GM23338 (cell line): ENCODE measurements at regions not wholly inside any gene's neighbourhood (a gene's known extent, or its start where the extent isn't known, plus 50 kb on each side); places are given as distances from the start of the nearest gene placed in this dataset.

Source experiments
- ATAC-seq: fragments of 200-7000 bp; cut with Tn5 transposase; 3 replicates; pipeline ENCODE4 v1.9.1; 2020
- DNase-seq: peaks from one replicate; pipeline ENCODE4 v3.0.0-alpha.2; 2015; ENCODE audit warnings: low spot score
- H2AFZ ChIP-seq: fragments of 200-600 bp; sonication (generic); 2 replicates; pipeline ENCODE4 v1.8.0; 2016; ENCODE audit warnings: antibody characterized with exemption, mild to moderate bottlenecking, moderate library complexity
- H3F3A ChIP-seq: fragments of 200-600 bp; sonication (generic); replicated peaks from 2 replicates; pipeline ENCODE4 v1.8.0; 2017; ENCODE audit warnings: antibody characterized with exemption, mixed run types, low read depth
- H3K27ac ChIP-seq: fragments of 200-600 bp; sonication (generic); 2 replicates; pipeline ENCODE4 v1.6.1; 2016; ENCODE audit warnings: low read depth
- H3K27me3 ChIP-seq: fragments of 200-600 bp; sonication (generic); 2 replicates; pipeline ENCODE4 v1.8.0; 2016; ENCODE audit warnings: mild to moderate bottlenecking, mixed run types, moderate library complexity; ENCODE audit not compliant: insufficient read depth
- H3K36me3 ChIP-seq: fragments of 200-600 bp; sonication (generic); 2 replicates; pipeline ENCODE4 v1.8.0; 2016; ENCODE audit warnings: mild to moderate bottlenecking; ENCODE audit not compliant: insufficient read depth
- H3K4me1 ChIP-seq: fragments of 200-600 bp; sonication (generic); 2 replicates; pipeline ENCODE4 v1.8.0; 2016; ENCODE audit warnings: mild to moderate bottlenecking, moderate library complexity; ENCODE audit not compliant: insufficient read depth
- H3K4me2 ChIP-seq: fragments of 200-600 bp; sonication (generic); 2 replicates; pipeline ENCODE4 v1.7.1; 2017; ENCODE audit warnings: mixed run types
- H3K4me3 ChIP-seq: fragments of 200-600 bp; sonication (generic); 2 replicates; pipeline ENCODE4 v1.6.1; 2016; ENCODE audit warnings: mixed run types
- H3K79me2 ChIP-seq: fragments of 200-600 bp; sonication (generic); replicated peaks from 2 replicates; pipeline ENCODE4 v1.8.0; 2017; ENCODE audit warnings: mild to moderate bottlenecking; ENCODE audit not compliant: insufficient read depth
- H3K9me2 ChIP-seq: fragments of 200-600 bp; sonication (generic); 2 replicates; pipeline ENCODE4 v1.8.0; 2017; ENCODE audit not compliant: insufficient read depth
- H4K20me1 ChIP-seq: fragments of 200-600 bp; sonication (generic); replicated peaks from 2 replicates; pipeline ENCODE4 v1.8.0; 2017; ENCODE audit warnings: mild to moderate bottlenecking; ENCODE audit not compliant: insufficient read depth
- H3K27ac Mint-ChIP-seq: 2 replicates; pipeline ENCODE4 v1.8.0; 2020; ENCODE audit warnings: inconsistent platforms, mild to moderate bottlenecking, moderate library complexity, mixed read lengths
- H3K27me3 Mint-ChIP-seq: 3 replicates; pipeline ENCODE4 v1.8.0; 2022; ENCODE audit warnings: low read depth, mild to moderate bottlenecking, moderate library complexity, mixed read lengths, inconsistent platforms; ENCODE audit not compliant: insufficient read depth, poor library complexity
- H3K36me3 Mint-ChIP-seq: 3 replicates; pipeline ENCODE4 v1.8.0; 2021; ENCODE audit warnings: low read depth, mild to moderate bottlenecking, inconsistent platforms, moderate library complexity, mixed read lengths
- H3K4me1 Mint-ChIP-seq: 3 replicates; pipeline ENCODE4 v1.8.0; 2020; ENCODE audit warnings: mild to moderate bottlenecking, inconsistent platforms, mixed read lengths
- H3K4me3 Mint-ChIP-seq: 3 replicates; pipeline ENCODE4 v1.8.0; 2021; ENCODE audit warnings: moderate library complexity, mild to moderate bottlenecking, inconsistent platforms, mixed read lengths
- H3K9me3 Mint-ChIP-seq: 3 replicates; pipeline ENCODE4 v1.8.0; 2020; ENCODE audit warnings: moderate library complexity, mild to moderate bottlenecking, inconsistent platforms, mixed read lengths
- CREB1 ChIP-seq: fragments of 250-450 bp; sonication (Bioruptor Pico); IDR thresholded peaks from 2 replicates; pipeline ENCODE4 v1.5.0; 2020; ENCODE audit warnings: low read depth, mild to moderate bottlenecking, moderate library complexity
- EZH2 ChIP-seq: fragments of 200-600 bp; sonication (generic); IDR thresholded peaks from one replicate; pipeline ENCODE4 v1.8.0; 2017; ENCODE audit warnings: antibody characterized with exemption, mild to moderate bottlenecking, low read depth; ENCODE audit not compliant: unreplicated experiment
- JUNB ChIP-seq: IDR thresholded peaks from one replicate; pipeline ENCODE4 v1.6.1; 2016; ENCODE audit warnings: antibody characterized with exemption; ENCODE audit not compliant: unreplicated experiment
- POLR2AphosphoS5 ChIP-seq: IDR thresholded peaks from 2 replicates; pipeline ENCODE4 v1.6.1; 2016; ENCODE audit warnings: antibody characterized with exemption, low read depth
- STAT1 ChIP-seq: IDR thresholded peaks from one replicate; pipeline ENCODE4 v1.6.1; 2016; ENCODE audit warnings: antibody characterized with exemption; ENCODE audit not compliant: unreplicated experiment
- ZNF462 ChIP-seq: fragments of 250-450 bp; sonication (Bioruptor Pico); IDR thresholded peaks from 2 replicates; pipeline ENCODE4 v1.5.0; 2020; ENCODE audit warnings: mild to moderate bottlenecking, moderate library complexity
- TF ChIP-seq, protein P1 (sequence below): IDR thresholded peaks from 2 replicates; pipeline ENCODE4 v1.6.1; 2016; ENCODE audit warnings: antibody characterized with exemption
- TF ChIP-seq, protein P2 (sequence below): IDR thresholded peaks from one replicate; pipeline ENCODE4 v1.6.1; 2018; ENCODE audit warnings: antibody characterized with exemption; ENCODE audit not compliant: unreplicated experiment
- TF ChIP-seq, protein P3 (sequence below), 2 experiments: fragments of 200-600 bp in 1 of 2; sonication (generic) in 1 of 2; conservative IDR thresholded peaks; 2 replicates each; pipeline versions ENCODE4 v1.5.1 to v1.6.1; 2016 to 2017; ENCODE audit warnings: antibody characterized with exemption in 2 of 2, low read depth in 2 of 2, mild to moderate bottlenecking in 2 of 2, moderate library complexity in 1 of 2

- Mint-ChIP-seq H3K27ac (no peak overlapping the region), H3K4me3 (no peak overlapping the region), H3K4me1 (peaks cover 3% of the 10 kb centered on the region; the same call in 2 of the 3 replicates), H3K9me3 (peaks cover 39% of the 10 kb centered on the region), H3K27me3 (peaks cover 8% of the 10 kb centered on the region), H3K36me3 (peaks cover 18% of the 10 kb centered on the region)
- DNase-seq: no peak
- H3K27me3 ChIP-seq: no peaks in the 10 kb centered on the region
- no peak overlapping the region for H2AFZ ChIP-seq
- no peaks in the 10 kb centered on the region for H3K79me2 ChIP-seq
- no peaks in the 10 kb centered on the region for H4K20me1 ChIP-seq
- H3K4me2 ChIP-seq: no peak overlapping the region
- no peak for ATAC-seq
- H3K36me3 ChIP-seq: peaks cover 8% of the 10 kb centered on the region
- H3K4me3 ChIP-seq: no peak overlapping the region
- H3K9me2 ChIP-seq: peaks cover 7% of the 10 kb centered on the region; the same call in 1 of the 2 replicates
- no peaks in the 10 kb centered on the region for H3K4me1 ChIP-seq
- H3F3A ChIP-seq: no peaks in the 10 kb centered on the region
- H3K27ac ChIP-seq: no peak overlapping the region
- TF ChIP-seq ZNF462 (CRISPR knock-in tag): no peak
- TF ChIP-seq JUNB: no peak
- TF ChIP-seq, protein P1, sequence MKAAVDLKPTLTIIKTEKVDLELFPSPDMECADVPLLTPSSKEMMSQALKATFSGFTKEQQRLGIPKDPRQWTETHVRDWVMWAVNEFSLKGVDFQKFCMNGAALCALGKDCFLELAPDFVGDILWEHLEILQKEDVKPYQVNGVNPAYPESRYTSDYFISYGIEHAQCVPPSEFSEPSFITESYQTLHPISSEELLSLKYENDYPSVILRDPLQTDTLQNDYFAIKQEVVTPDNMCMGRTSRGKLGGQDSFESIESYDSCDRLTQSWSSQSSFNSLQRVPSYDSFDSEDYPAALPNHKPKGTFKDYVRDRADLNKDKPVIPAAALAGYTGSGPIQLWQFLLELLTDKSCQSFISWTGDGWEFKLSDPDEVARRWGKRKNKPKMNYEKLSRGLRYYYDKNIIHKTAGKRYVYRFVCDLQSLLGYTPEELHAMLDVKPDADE: no peak
These were observed 124.0 kb upstream of the CARMIL1 start for GRCh38 chr6:25155211-25155610.

GRCh38 chr6:25156123-25156522 is 123.1 kb upstream of the CARMIL1 start:
- no peaks in the 10 kb centered on the region for H3F3A ChIP-seq
- peaks cover 8% of the 10 kb centered on the region for H3K36me3 ChIP-seq
- no peak overlapping the region for H3K4me3 ChIP-seq
- H3K4me1 ChIP-seq: no peaks in the 10 kb centered on the region
- Mint-ChIP-seq H3K36me3 (peaks cover 18% of the 10 kb centered on the region), H3K4me3 (no peak overlapping the region), H3K27me3 (peaks cover 8% of the 10 kb centered on the region), H3K4me1 (peaks cover 3% of the 10 kb centered on the region; the same call in 2 of the 3 replicates), H3K27ac (no peak overlapping the region), H3K9me3 (peaks cover 40% of the 10 kb centered on the region)
- no peak overlapping the region for H2AFZ ChIP-seq
- H3K4me2 ChIP-seq: no peak overlapping the region
- no peak overlapping the region for H3K27ac ChIP-seq
- DNase-seq (no peak), ATAC-seq (no peak)
- H3K9me2 ChIP-seq: peaks cover 7% of the 10 kb centered on the region; the same call in 1 of the 2 replicates
- no peaks in the 10 kb centered on the region for H3K27me3 ChIP-seq
- H4K20me1 ChIP-seq: no peaks in the 10 kb centered on the region
- no peaks in the 10 kb centered on the region for H3K79me2 ChIP-seq
- TF ChIP-seq STAT1 (no peak), EZH2 (no peak), POLR2AphosphoS5 (no peak), CREB1 (CRISPR knock-in tag) (no peak), JUNB (no peak)
- TF ChIP-seq, protein P2, sequence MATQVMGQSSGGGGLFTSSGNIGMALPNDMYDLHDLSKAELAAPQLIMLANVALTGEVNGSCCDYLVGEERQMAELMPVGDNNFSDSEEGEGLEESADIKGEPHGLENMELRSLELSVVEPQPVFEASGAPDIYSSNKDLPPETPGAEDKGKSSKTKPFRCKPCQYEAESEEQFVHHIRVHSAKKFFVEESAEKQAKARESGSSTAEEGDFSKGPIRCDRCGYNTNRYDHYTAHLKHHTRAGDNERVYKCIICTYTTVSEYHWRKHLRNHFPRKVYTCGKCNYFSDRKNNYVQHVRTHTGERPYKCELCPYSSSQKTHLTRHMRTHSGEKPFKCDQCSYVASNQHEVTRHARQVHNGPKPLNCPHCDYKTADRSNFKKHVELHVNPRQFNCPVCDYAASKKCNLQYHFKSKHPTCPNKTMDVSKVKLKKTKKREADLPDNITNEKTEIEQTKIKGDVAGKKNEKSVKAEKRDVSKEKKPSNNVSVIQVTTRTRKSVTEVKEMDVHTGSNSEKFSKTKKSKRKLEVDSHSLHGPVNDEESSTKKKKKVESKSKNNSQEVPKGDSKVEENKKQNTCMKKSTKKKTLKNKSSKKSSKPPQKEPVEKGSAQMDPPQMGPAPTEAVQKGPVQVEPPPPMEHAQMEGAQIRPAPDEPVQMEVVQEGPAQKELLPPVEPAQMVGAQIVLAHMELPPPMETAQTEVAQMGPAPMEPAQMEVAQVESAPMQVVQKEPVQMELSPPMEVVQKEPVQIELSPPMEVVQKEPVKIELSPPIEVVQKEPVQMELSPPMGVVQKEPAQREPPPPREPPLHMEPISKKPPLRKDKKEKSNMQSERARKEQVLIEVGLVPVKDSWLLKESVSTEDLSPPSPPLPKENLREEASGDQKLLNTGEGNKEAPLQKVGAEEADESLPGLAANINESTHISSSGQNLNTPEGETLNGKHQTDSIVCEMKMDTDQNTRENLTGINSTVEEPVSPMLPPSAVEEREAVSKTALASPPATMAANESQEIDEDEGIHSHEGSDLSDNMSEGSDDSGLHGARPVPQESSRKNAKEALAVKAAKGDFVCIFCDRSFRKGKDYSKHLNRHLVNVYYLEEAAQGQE: no peak
- TF ChIP-seq, protein P3, sequence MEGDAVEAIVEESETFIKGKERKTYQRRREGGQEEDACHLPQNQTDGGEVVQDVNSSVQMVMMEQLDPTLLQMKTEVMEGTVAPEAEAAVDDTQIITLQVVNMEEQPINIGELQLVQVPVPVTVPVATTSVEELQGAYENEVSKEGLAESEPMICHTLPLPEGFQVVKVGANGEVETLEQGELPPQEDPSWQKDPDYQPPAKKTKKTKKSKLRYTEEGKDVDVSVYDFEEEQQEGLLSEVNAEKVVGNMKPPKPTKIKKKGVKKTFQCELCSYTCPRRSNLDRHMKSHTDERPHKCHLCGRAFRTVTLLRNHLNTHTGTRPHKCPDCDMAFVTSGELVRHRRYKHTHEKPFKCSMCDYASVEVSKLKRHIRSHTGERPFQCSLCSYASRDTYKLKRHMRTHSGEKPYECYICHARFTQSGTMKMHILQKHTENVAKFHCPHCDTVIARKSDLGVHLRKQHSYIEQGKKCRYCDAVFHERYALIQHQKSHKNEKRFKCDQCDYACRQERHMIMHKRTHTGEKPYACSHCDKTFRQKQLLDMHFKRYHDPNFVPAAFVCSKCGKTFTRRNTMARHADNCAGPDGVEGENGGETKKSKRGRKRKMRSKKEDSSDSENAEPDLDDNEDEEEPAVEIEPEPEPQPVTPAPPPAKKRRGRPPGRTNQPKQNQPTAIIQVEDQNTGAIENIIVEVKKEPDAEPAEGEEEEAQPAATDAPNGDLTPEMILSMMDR (conservative IDR thresholded peaks at IDR 0.05; ENCODE audit: low read depth in 2 of 2): no peak
